ENCODE measurements at regions not wholly inside any gene's neighbourhood (a gene's known extent, or its start where the extent isn't known, plus 50 kb on each side); places are given as distances from the start of the nearest gene placed in this dataset.

- no peaks in the 10 kb centered on the region for H3K79me2 ChIP-seq (ENCODE audit: control insufficient read depth, insufficient read depth, low read length)
Measured at GRCh38 chr3:118799303-118799702, 235.3 kb downstream of the IGSF11 start.

More at GRCh38 chr3:118799303-118799702, 235.3 kb downstream of the IGSF11 start:
- H2AFZ ChIP-seq (ENCODE audit: low read depth, low read length): no peak overlapping the region
- FAIRE-seq (no peak), DNase-seq (ENCODE audit: extremely low read depth in 1 of 4, low spot score in 3 of 4) (no peak), ATAC-seq (no peak)
- no peaks in the 10 kb centered on the region for H3K9me1 ChIP-seq (ENCODE audit: control insufficient read depth, insufficient read depth, low read length)
- H3K9ac ChIP-seq (ENCODE audit: insufficient read depth in 1 of 2, low read depth in 2 of 2, low read length in 2 of 2): no peak overlapping the region
- H3K9me3 ChIP-seq (replicated peaks; ENCODE audit: control insufficient read depth, insufficient read depth, low read depth, low read length): no peaks in the 10 kb centered on the region
- ChIA-PET POLR2A (no interaction called here), CTCF (ENCODE audit: low intra/inter-chr PET ratio) (no interaction called here)
- H3K27me3 ChIP-seq (ENCODE audit: control insufficient read depth in 2 of 2, insufficient read depth in 2 of 2, low read length in 2 of 2): no peaks in the 10 kb centered on the region
- H3K4me1 ChIP-seq (replicated peaks in 1 of 2; ENCODE audit: control insufficient read depth in 2 of 2, insufficient read depth in 2 of 2, low read length in 2 of 2): peaks cover 0 to 7% of the 10 kb centered on the region in 2 experiments; a peak in 1 of 5 replicates
- H4K20me1 ChIP-seq (replicated peaks; ENCODE audit: control insufficient read depth, insufficient read depth, low read length): no peaks in the 10 kb centered on the region
- intact Hi-C loops (cut with micrococcal nuclease) (no loop called here), in situ Hi-C loops (cut with MboI) (no loop called here)
- H3K4me2 ChIP-seq (ENCODE audit: insufficient read depth, low read length): no peak overlapping the region
- H3K36me3 ChIP-seq (ENCODE audit: control insufficient read depth, insufficient read depth, low read length): no peaks in the 10 kb centered on the region
- WGBS (ENCODE audit: insufficient coverage, low coverage, missing lambda C conversion rate): 9% methylated on average over 3 of the region's 3 CpGs
- BruUV-seq (replicated peaks): no TSS peak
- H3K4me3 ChIP-seq: no peak overlapping the region
- TF ChIP-seq SNAPC5 (CRISPR knock-in tag; IDR thresholded peaks at IDR 0.05): no peak
- TF ChIP-seq RAD21 (CRISPR knock-in tag; conservative IDR thresholded peaks at IDR 0.05 in 1 of 2, IDR thresholded peaks at IDR 0.05 in 1 of 2): no peak
- TF ChIP-seq TAL1 (IDR thresholded peaks at IDR 0.05): no peak
- TF ChIP-seq HIVEP1 (CRISPR knock-in tag; IDR thresholded peaks at IDR 0.05): no peak
- TF ChIP-seq FOXJ3 (CRISPR knock-in tag; IDR thresholded peaks at IDR 0.05): no peak
- TF ChIP-seq HNRNPLL (IDR thresholded peaks at IDR 0.05; ENCODE audit: low read depth, low read length, poor library complexity, severe bottlenecking): no peak
- TF ChIP-seq BMI1 (IDR thresholded peaks at IDR 0.05; ENCODE audit: low read length): no peak
- TF ChIP-seq CHCHD3 (CRISPR knock-in tag; IDR thresholded peaks at IDR 0.05): no peak
- TF ChIP-seq MECOM (CRISPR knock-in tag; IDR thresholded peaks at IDR 0.05): no peak
- no peak for TF ChIP-seq PHF21A (IDR thresholded peaks at IDR 0.05; ENCODE audit: borderline replicate concordance, low read depth)
- no peak for TF ChIP-seq HDAC1 (IDR thresholded peaks at IDR 0.05)
- no peak for TF ChIP-seq ZNF561 (CRISPR knock-in tag; conservative IDR thresholded peaks at IDR 0.05)
- TF ChIP-seq FOXO4 (CRISPR knock-in tag; IDR thresholded peaks at IDR 0.05): no peak
- TF ChIP-seq HDAC6 (IDR thresholded peaks at IDR 0.05; ENCODE audit: low read depth, low read length): no peak
- no peak for TF ChIP-seq ZBTB34 (CRISPR knock-in tag; IDR thresholded peaks at IDR 0.05)
- no peak for TF ChIP-seq ZNF586 (CRISPR knock-in tag; conservative IDR thresholded peaks at IDR 0.05)
- no peak for TF ChIP-seq ZNF232 (CRISPR knock-in tag; IDR thresholded peaks at IDR 0.05)
- no peak for TF ChIP-seq CHD1 (IDR thresholded peaks at IDR 0.05; ENCODE audit: low read length)
- H3K27ac ChIP-seq (ENCODE audit: extremely low read depth, low read depth, low read length): no peak overlapping the region

All from K562 (cell line).